Common myeloid progenitor, CD34-positive (primary cell): ENCODE measurements at regions not wholly inside any gene's neighbourhood (a gene's known extent, or its start where the extent isn't known, plus 50 kb on each side); places are given as distances from the start of the nearest gene placed in this dataset.
"Not testable (repeated sequence)": the region's sequence is repeated elsewhere in the genome, so short reads cannot be mapped to it uniquely, and the experiment has no call there.

Experiments used
- CTCF ChIA-PET: fragments of 350-600 bp; sonication (Branson Sonifier 250); formaldehyde crosslinking; loops from one replicate; lab custom pipeline; 2021; ENCODE audit warnings: antibody characterized with exemption; lab: Charles Lee
- POLR2A ChIA-PET: fragments of 350-600 bp; sonication (Branson Sonifier 250); formaldehyde crosslinking; loops from one replicate; lab custom pipeline; 2021; ENCODE audit warnings: antibody characterized with exemption; lab: Charles Lee
- DNase-seq, 3 donors: peaks; one replicate each; pipeline versions ENCODE4 v3.0.0 to v3.0.0-alpha.2; 2013
- H3K27ac ChIP-seq, 2 experiments: 1 replicate in 1 of 2; 2 replicates in 1 of 2; pipeline ENCODE4 v1.7.0; 2013; ENCODE audit warnings: inconsistent platforms in 2 of 2, low read length in 2 of 2, mild to moderate bottlenecking in 2 of 2, low read depth in 1 of 2, moderate library complexity in 1 of 2; ENCODE audit not compliant: severe bottlenecking in 2 of 2, insufficient read depth in 1 of 2, poor library complexity in 1 of 2
- H3K27me3 ChIP-seq, 5 experiments: replicated peaks in 2 of 5; 1 replicate in 3 of 5; 2 replicates in 2 of 5; pipeline versions ENCODE4 v1.6.1 to v1.7.0; 2013; ENCODE audit warnings: low read length in 4 of 5, mild to moderate bottlenecking in 2 of 5, moderate library complexity in 2 of 5, inconsistent platforms in 1 of 5; ENCODE audit not compliant: insufficient read depth in 5 of 5, control insufficient read depth in 4 of 5
- H3K36me3 ChIP-seq, 4 experiments: 1 replicate in 2 of 4; 2 replicates in 2 of 4; pipeline versions ENCODE4 v1.6.1 to v1.7.0; 2013; ENCODE audit warnings: low read length in 3 of 4, control low read depth in 1 of 4, mild to moderate bottlenecking in 1 of 4; ENCODE audit not compliant: control insufficient read depth in 4 of 4, insufficient read depth in 4 of 4
- H3K4me1 ChIP-seq, 4 experiments: 1 replicate in 3 of 4; 2 replicates in 1 of 4; pipeline versions ENCODE4 v1.6.1 to v1.7.1; 2013; ENCODE audit warnings: low read length in 3 of 4, mild to moderate bottlenecking in 3 of 4, control low read depth in 1 of 4, inconsistent platforms in 1 of 4, moderate library complexity in 1 of 4; ENCODE audit not compliant: control insufficient read depth in 4 of 4, insufficient read depth in 4 of 4; ENCODE audit errors: control extremely low read depth in 1 of 4
- H3K4me3 ChIP-seq, 7 experiments: 1 replicate in 4 of 7; 2 replicates in 3 of 7; pipeline versions ENCODE4 v1.5.1 to v1.7.0; 2013; ENCODE audit warnings: mild to moderate bottlenecking in 7 of 7, low read length in 6 of 7, moderate library complexity in 6 of 7, inconsistent platforms in 2 of 7, low read depth in 2 of 7, control low read depth in 1 of 7; ENCODE audit not compliant: insufficient read depth in 4 of 7, control insufficient read depth in 1 of 7; ENCODE audit errors: extremely low read depth in 1 of 7
- H3K9me3 ChIP-seq, 5 experiments: 1 replicate in 4 of 5; 2 replicates in 1 of 5; pipeline versions ENCODE4 v1.6.1 to v1.7.1; 2013; ENCODE audit warnings: low read length in 4 of 5, mild to moderate bottlenecking in 2 of 5, inconsistent platforms in 1 of 5, low read depth in 1 of 5, moderate library complexity in 1 of 5; ENCODE audit not compliant: control insufficient read depth in 4 of 5, insufficient read depth in 2 of 5; ENCODE audit errors: control extremely low read depth in 1 of 5
- WGBS: methylation state at CpG from one replicate; pipeline ENCODE4 v1.1.5; 2013; ENCODE audit not compliant: insufficient coverage; 5-methylcytosine and 5-hydroxymethylcytosine counted together

GRCh38 chr12:90816353-90817089 is 138.5 kb downstream of the CCER1 start:
- Histone ChIP-seq H3K27ac (no peak overlapping the region), H3K36me3 (no peaks in the 10 kb centered on the region), H3K27me3 (no peaks in the 10 kb centered on the region), H3K4me1 (no peaks in the 10 kb centered on the region), H3K4me3 (no peak overlapping the region), H3K9me3 (no peaks in the 10 kb centered on the region)
- POLR2A ChIA-PET = no interaction called here
- no peak for DNase-seq
- CTCF ChIA-PET = interaction anchor here (0.6 to 1.2 kb wide), 2 partner anchors 13 to 347 kb away, joined by 3 read pairs; no protein-coding TSS in a partner anchor
- WGBS = 100% methylated on average over 1 of the region's 3 CpGs

- 100% methylated on average over 1 of the region's 1 CpG for WGBS
- Histone ChIP-seq H3K4me1 (no peaks in the 10 kb centered on the region), H3K27ac (no peak overlapping the region), H3K9me3 (no peaks in the 10 kb centered on the region), H3K27me3 (no peaks in the 10 kb centered on the region), H3K4me3 (no peak overlapping the region), H3K36me3 (no peaks in the 10 kb centered on the region)
- CTCF ChIA-PET = no interaction called here
- POLR2A ChIA-PET = no interaction called here
- DNase-seq = no peak
Measured at GRCh38 chr12:90809940-90810339, 145.0 kb downstream of the CCER1 start.

GRCh38 chr12:90808568-90808967 is 146.4 kb downstream of the CCER1 start:
- Histone ChIP-seq H3K36me3 (no peaks in the 10 kb centered on the region), H3K4me3 (no peak overlapping the region), H3K27me3 (no peaks in the 10 kb centered on the region), H3K27ac (no peak overlapping the region), H3K9me3 (no peaks in the 10 kb centered on the region), H3K4me1 (no peaks in the 10 kb centered on the region)
- CTCF ChIA-PET = no interaction called here
- WGBS = no CpG with 5 or more reads among the region's 3 CpGs
- no peak for DNase-seq
- POLR2A ChIA-PET = no interaction called here

GRCh38 chr12:90802727-90803126 is 152.2 kb downstream of the CCER1 start:
- Histone ChIP-seq H3K36me3 (no peaks in the 10 kb centered on the region), H3K27ac (no peak overlapping the region), H3K4me1 (no peaks in the 10 kb centered on the region), H3K4me3 (no peak overlapping the region), H3K27me3 (no peaks in the 10 kb centered on the region), H3K9me3 (peaks cover 0 to 3% (median 1%) of the 10 kb centered on the region in 5 experiments)
- 93% methylated on average over 6 of the region's 6 CpGs for WGBS
- POLR2A ChIA-PET = interaction anchor here (0.6 kb wide), 1 partner anchor 22 kb away, joined by 4 read pairs; no protein-coding TSS in a partner anchor
- no peak for DNase-seq
- CTCF ChIA-PET = no interaction called here

- H3K9me3 ChIP-seq = peaks cover 0 to 3% (median 1%) of the 10 kb centered on the region in 5 experiments
- DNase-seq = no peak
- no peaks in the 10 kb centered on the region for H3K36me3 ChIP-seq
- no peaks in the 10 kb centered on the region for H3K4me1 ChIP-seq
- no peak overlapping the region for H3K4me3 ChIP-seq
- 100% methylated on average over 1 of the region's 4 CpGs for WGBS
- no peaks in the 10 kb centered on the region for H3K27me3 ChIP-seq
- H3K27ac ChIP-seq = no peak overlapping the region
- ChIA-PET POLR2A (no interaction called here), CTCF (no interaction called here)
Measured at GRCh38 chr12:90801776-90802175, 153.2 kb downstream of the CCER1 start.

- POLR2A ChIA-PET = no interaction called here
- Histone ChIP-seq H3K27ac (no peak overlapping the region), H3K4me1 (no peaks in the 10 kb centered on the region), H3K4me3 (no peak overlapping the region), H3K27me3 (no peaks in the 10 kb centered on the region), H3K36me3 (no peaks in the 10 kb centered on the region), H3K9me3 (peaks cover 0 to 3% (median 0%) of the 10 kb centered on the region in 5 experiments)
- no peak for DNase-seq
- CTCF ChIA-PET = no interaction called here
- 71% methylated on average over 1 of the region's 2 CpGs for WGBS
Measured at GRCh38 chr12:90794212-90794611, 160.8 kb downstream of the CCER1 start.

GRCh38 chr12:90792718-90793117 is 162.3 kb downstream of the CCER1 start:
- CTCF ChIA-PET, H3K36me3 ChIP-seq, H3K9me3 ChIP-seq, POLR2A ChIA-PET, H3K27ac ChIP-seq, H3K27me3 ChIP-seq, DNase-seq, H3K4me1 ChIP-seq, H3K4me3 ChIP-seq: not testable (repeated sequence)
- WGBS = no CpG with 5 or more reads among the region's 1 CpG
